ENCODE measurements at regions not wholly inside any gene's neighbourhood (a gene's known extent, or its start where the extent isn't known, plus 50 kb on each side); places are given as distances from the start of the nearest gene placed in this dataset.

DNA sequence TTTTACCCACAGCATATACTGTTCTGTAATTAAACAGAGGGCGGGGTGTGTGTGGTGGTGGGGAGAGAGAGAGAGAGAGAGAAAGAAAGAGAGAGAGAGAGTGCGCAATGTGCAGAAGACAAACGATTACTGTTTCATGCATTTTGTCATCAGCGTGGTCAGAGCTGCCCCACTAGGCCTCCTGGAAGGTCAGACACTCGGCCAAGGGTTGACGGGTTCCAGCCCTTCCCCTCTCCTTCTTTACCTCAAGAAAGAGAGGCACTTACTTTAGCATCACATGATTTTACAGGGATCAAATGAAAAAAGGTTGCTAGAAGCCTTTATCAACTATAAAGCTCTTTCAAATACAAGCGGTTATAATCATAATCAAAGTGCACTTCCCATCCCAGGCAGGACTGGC is 269.2 kb upstream of the SORL1-AS1 start:
- Histone ChIP-seq H3K27me3 (ENCODE audit: control insufficient read depth in 1 of 2, insufficient read depth in 2 of 2, low read length in 2 of 2) (no peaks in the 10 kb centered on the region; a peak in 3 of 5 replicates), H3K36me3 (replicated peaks in 1 of 2; ENCODE audit: control insufficient read depth in 1 of 2, insufficient read depth in 2 of 2, low read length in 2 of 2) (no peaks in the 10 kb centered on the region), H3K27ac (ENCODE audit: extremely low read length, insufficient read depth, low read length) (no peak overlapping the region), H4K20me1 (ENCODE audit: insufficient read depth, low read length) (no peaks in the 10 kb centered on the region), H3K4me2 (ENCODE audit: low read depth, low read length) (peak overlapping the region; percentile 55), H3K9ac (ENCODE audit: insufficient read depth, low read depth, low read length) (peak overlapping the region; percentile 11; the same call in 1 of the 2 replicates), H2AFZ (ENCODE audit: low read length) (no peak overlapping the region), H3K4me1 (ENCODE audit: insufficient read depth, low read length) (peaks cover 19% of the 10 kb centered on the region), H3K4me3 (replicated peaks in 1 of 3; ENCODE audit: insufficient read depth in 1 of 3, low read depth in 2 of 3, low read length in 3 of 3) (peak overlapping the region in 1 of 3 experiments; percentile 41; a peak in 1 of 6 replicates), H3K9me3 (ENCODE audit: low read length) (no peaks in the 10 kb centered on the region), H3K79me2 (ENCODE audit: insufficient read depth, low read length) (no peaks in the 10 kb centered on the region)
- 51% methylated on average over 7 of the region's 7 CpGs for WGBS (ENCODE audit: low lambda C conversion rate)
- POLR2A ChIA-PET = no interaction called here
- CTCF ChIA-PET (ENCODE audit: low intra/inter-chr PET ratio, low total read pairs) = no interaction called here
- intact Hi-C loops (cut with micrococcal nuclease; ENCODE audit: unreplicated experiment) = no loop called here
- in situ Hi-C loops (cut with HindIII; ENCODE audit: extremely low pct_ligation_motif_present, low pct_unique_long_range_greater_than_20kb) = no loop called here
- no peak for FAIRE-seq
- no TSS peak for BruUV-seq (replicated peaks)
- no peak for DNase-seq (ENCODE audit: low spot score)
- no peak; the same call in 2 of the 3 replicates for ATAC-seq
- TF ChIP-seq MEF2D (CRISPR knock-in tag; IDR thresholded peaks at IDR 0.05) (no peak), KDM5A (IDR thresholded peaks at IDR 0.05; ENCODE audit: borderline replicate concordance, low read length) (no peak), ZSCAN9 (CRISPR knock-in tag; IDR thresholded peaks at IDR 0.05; ENCODE audit: borderline replicate concordance) (no peak), FOSL2 (CRISPR knock-in tag; IDR thresholded peaks at IDR 0.05) (no peak), ZNF598 (CRISPR knock-in tag; IDR thresholded peaks at IDR 0.05; ENCODE audit: borderline replicate concordance) (no peak), ZNF616 (CRISPR knock-in tag; IDR thresholded peaks at IDR 0.05; ENCODE audit: low read depth) (no peak), ZFY (CRISPR knock-in tag; IDR thresholded peaks at IDR 0.05) (no peak), TBL1XR1 (IDR thresholded peaks at IDR 0.05; ENCODE audit: borderline replicate concordance, low read length, partially characterized antibody) (no peak), HCFC1 (IDR thresholded peaks at IDR 0.05; ENCODE audit: low read depth, low read length) (no peak), ETV5 (CRISPR knock-in tag; IDR thresholded peaks at IDR 0.05; ENCODE audit: borderline replicate concordance) (no peak), GABPB1 (CRISPR knock-in tag; IDR thresholded peaks at IDR 0.05) (no peak), GTF3A (CRISPR knock-in tag; conservative IDR thresholded peaks at IDR 0.05) (no peak), ZNF484 (CRISPR knock-in tag; IDR thresholded peaks at IDR 0.05; ENCODE audit: borderline replicate concordance, low read depth) (no peak), ZNF432 (CRISPR knock-in tag; IDR thresholded peaks at IDR 0.05; ENCODE audit: borderline replicate concordance) (no peak)
- TF ChIP-seq, protein P1, sequence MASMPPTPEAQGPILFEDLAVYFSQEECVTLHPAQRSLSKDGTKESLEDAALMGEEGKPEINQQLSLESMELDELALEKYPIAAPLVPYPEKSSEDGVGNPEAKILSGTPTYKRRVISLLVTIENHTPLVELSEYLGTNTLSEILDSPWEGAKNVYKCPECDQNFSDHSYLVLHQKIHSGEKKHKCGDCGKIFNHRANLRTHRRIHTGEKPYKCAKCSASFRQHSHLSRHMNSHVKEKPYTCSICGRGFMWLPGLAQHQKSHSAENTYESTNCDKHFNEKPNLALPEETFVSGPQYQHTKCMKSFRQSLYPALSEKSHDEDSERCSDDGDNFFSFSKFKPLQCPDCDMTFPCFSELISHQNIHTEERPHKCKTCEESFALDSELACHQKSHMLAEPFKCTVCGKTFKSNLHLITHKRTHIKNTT (CRISPR knock-in tag; IDR thresholded peaks at IDR 0.05) = no peak
- TF ChIP-seq, protein P2, sequence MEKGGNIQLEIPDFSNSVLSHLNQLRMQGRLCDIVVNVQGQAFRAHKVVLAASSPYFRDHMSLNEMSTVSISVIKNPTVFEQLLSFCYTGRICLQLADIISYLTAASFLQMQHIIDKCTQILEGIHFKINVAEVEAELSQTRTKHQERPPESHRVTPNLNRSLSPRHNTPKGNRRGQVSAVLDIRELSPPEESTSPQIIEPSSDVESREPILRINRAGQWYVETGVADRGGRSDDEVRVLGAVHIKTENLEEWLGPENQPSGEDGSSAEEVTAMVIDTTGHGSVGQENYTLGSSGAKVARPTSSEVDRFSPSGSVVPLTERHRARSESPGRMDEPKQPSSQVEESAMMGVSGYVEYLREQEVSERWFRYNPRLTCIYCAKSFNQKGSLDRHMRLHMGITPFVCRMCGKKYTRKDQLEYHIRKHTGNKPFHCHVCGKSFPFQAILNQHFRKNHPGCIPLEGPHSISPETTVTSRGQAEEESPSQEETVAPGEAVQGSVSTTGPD (CRISPR knock-in tag; IDR thresholded peaks at IDR 0.05) = no peak
- TF ChIP-seq, protein P3, sequence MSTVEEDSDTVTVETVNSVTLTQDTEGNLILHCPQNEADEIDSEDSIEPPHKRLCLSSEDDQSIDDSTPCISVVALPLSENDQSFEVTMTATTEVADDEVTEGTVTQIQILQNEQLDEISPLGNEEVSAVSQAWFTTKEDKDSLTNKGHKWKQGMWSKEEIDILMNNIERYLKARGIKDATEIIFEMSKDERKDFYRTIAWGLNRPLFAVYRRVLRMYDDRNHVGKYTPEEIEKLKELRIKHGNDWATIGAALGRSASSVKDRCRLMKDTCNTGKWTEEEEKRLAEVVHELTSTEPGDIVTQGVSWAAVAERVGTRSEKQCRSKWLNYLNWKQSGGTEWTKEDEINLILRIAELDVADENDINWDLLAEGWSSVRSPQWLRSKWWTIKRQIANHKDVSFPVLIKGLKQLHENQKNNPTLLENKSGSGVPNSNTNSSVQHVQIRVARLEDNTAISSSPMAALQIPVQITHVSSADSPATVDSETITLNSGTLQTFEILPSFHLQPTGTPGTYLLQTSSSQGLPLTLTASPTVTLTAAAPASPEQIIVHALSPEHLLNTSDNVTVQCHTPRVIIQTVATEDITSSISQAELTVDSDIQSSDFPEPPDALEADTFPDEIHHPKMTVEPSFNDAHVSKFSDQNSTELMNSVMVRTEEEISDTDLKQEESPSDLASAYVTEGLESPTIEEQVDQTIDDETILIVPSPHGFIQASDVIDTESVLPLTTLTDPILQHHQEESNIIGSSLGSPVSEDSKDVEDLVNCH (CRISPR knock-in tag; IDR thresholded peaks at IDR 0.05) = no peak
- TF ChIP-seq, protein P4, sequence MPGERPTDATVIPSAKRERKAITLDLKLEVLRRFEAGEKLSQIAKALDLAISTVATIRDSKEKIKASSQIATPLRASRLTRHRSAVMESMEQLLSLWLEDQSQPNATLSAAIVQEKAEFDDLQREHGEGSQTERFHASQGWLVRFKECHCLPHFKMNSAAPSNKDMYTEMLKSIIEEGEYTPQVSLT (CRISPR knock-in tag; IDR thresholded peaks at IDR 0.05; ENCODE audit: borderline replicate concordance, low read depth) = no peak
- TF ChIP-seq, protein P5, sequence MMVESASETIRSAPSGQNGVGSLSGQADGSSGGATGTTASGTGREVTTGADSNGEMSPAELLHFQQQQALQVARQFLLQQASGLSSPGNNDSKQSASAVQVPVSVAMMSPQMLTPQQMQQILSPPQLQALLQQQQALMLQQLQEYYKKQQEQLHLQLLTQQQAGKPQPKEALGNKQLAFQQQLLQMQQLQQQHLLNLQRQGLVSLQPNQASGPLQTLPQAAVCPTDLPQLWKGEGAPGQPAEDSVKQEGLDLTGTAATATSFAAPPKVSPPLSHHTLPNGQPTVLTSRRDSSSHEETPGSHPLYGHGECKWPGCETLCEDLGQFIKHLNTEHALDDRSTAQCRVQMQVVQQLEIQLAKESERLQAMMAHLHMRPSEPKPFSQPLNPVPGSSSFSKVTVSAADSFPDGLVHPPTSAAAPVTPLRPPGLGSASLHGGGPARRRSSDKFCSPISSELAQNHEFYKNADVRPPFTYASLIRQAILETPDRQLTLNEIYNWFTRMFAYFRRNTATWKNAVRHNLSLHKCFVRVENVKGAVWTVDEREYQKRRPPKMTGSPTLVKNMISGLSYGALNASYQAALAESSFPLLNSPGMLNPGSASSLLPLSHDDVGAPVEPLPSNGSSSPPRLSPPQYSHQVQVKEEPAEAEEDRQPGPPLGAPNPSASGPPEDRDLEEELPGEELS (CRISPR knock-in tag; IDR thresholded peaks at IDR 0.05) = no peak

Data from HepG2 (cell line).